ENCODE measurements at regions not wholly inside any gene's neighbourhood (a gene's known extent, or its start where the extent isn't known, plus 50 kb on each side); places are given as distances from the start of the nearest gene placed in this dataset.

- Mint-ChIP-seq H3K27ac (no peak overlapping the region), H3K27me3 (no peaks in the 10 kb centered on the region), H3K4me3 (no peak overlapping the region), H3K36me3 (no peaks in the 10 kb centered on the region), H3K4me1 (no peaks in the 10 kb centered on the region), H3K9me3 (peaks cover 0 to 21% (median 13%) of the 10 kb centered on the region in 8 donors)
- Histone ChIP-seq H3K36me3 (ENCODE audit: insufficient read depth, low read length) (no peaks in the 10 kb centered on the region), H3K9me3 (ENCODE audit: control insufficient read depth in 1 of 2, low read length in 2 of 2) (no peaks in the 10 kb centered on the region), H3K4me3 (ENCODE audit: low read length in 2 of 2) (no peak overlapping the region), H3K27ac (ENCODE audit: low read depth, low read length) (no peak overlapping the region), H3K4me1 (ENCODE audit: insufficient read depth, low read length) (no peaks in the 10 kb centered on the region), H3K27me3 (ENCODE audit: insufficient read depth, low read length) (no peaks in the 10 kb centered on the region)
- CTCF ChIA-PET (ENCODE audit: partially characterized antibody): no interaction called here
- no peak for DNase-seq
- POLR2A ChIA-PET (ENCODE audit: partially characterized antibody): no interaction called here
- intact Hi-C loops (cut with micrococcal nuclease): no loop called here
Observed at GRCh38 chr15:95228856-95229555, 997.6 kb downstream of the MCTP2 start.

DNA sequence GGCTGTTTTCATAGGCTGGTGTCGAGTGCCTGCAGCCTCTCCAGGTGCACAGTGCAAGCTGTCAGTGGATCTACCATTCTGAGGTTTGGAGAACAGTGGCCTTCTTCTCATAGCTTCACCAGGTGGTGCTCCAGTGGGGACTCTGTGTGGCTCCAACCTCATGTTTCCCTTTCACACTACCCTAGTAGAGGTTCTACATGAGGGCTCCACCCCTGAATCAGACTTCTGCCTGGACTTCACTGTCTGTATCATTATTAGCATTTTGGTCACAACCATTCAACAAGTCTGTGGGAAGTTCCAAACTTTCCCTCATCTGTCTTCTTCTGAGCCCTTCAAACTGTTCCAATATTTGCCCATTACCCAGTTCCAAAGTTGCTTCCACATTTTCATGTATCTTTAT, 1003.7 kb downstream of the MCTP2 start:
- H3K4me3 ChIP-seq (ENCODE audit: low read length in 2 of 2): no peak overlapping the region
- no peak overlapping the region for H3K27ac ChIP-seq (ENCODE audit: low read depth, low read length)
- no peak for DNase-seq
- H3K36me3 Mint-ChIP-seq: no peaks in the 10 kb centered on the region
- H3K4me1 ChIP-seq (ENCODE audit: insufficient read depth, low read length): no peaks in the 10 kb centered on the region
- H3K4me1 Mint-ChIP-seq: no peaks in the 10 kb centered on the region
- no peaks in the 10 kb centered on the region for H3K27me3 ChIP-seq (ENCODE audit: insufficient read depth, low read length)
- intact Hi-C loops (cut with micrococcal nuclease): no loop called here
- H3K36me3 ChIP-seq (ENCODE audit: insufficient read depth, low read length): no peaks in the 10 kb centered on the region
- ChIA-PET CTCF (ENCODE audit: partially characterized antibody) (interaction anchor here (0.5 kb wide), 1 partner anchor 22 kb away, joined by 3 read pairs; no protein-coding TSS in a partner anchor), POLR2A (ENCODE audit: partially characterized antibody) (no interaction called here)
- H3K9me3 ChIP-seq (ENCODE audit: control insufficient read depth in 1 of 2, low read length in 2 of 2): no peaks in the 10 kb centered on the region
- no peak overlapping the region for H3K27ac Mint-ChIP-seq
- peaks cover 2 to 32% (median 15%) of the 10 kb centered on the region in 8 donors for H3K9me3 Mint-ChIP-seq
- H3K27me3 Mint-ChIP-seq: no peaks in the 10 kb centered on the region
- no peak overlapping the region for H3K4me3 Mint-ChIP-seq

DNA sequence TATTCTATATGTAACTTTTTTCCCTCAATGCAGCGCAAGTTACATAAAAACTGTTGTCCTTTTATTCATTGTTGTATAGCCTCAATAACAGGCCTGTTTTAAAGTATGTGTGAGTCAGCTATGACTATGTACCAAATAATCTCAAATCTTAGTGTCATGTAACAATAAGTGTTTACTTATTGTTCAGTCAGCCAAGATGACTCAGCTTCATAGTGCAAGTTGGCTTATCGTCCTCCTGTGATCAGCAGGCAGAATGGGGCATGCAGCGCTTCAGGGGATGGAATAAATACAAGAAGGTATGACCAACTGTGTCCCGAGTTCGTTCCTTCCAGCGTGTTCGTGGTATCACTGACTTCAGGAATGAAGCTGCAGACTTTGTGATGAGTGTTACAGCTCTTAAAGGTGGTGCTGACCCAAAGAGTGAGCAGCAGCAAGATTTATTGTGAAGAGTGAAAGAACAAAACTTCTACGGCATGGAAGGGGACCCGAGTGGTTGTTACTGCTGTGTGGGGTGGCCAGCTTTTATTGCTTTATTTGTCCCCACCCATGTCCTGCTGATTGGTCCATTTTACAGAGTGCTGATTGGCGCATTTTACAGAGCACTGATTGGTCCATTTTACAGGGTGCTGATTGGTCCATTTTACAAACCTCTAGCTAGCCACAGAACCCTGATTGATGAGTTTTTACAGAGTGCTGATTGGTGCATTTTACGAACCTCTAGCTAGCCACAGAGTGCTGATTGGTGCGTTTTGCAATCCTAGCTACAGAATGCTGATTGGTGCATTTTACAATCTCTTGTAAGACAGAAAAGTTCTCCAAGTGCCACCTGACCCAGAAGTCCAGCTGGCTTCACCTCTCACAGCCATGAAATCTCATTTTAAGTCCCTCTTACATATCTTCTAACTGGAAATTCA, 1016.0 kb downstream of the MCTP2 start:
- no peak overlapping the region for H3K27ac Mint-ChIP-seq
- H3K4me3 Mint-ChIP-seq: no peak overlapping the region
- H3K27me3 Mint-ChIP-seq: no peaks in the 10 kb centered on the region
- no peaks in the 10 kb centered on the region for H3K36me3 Mint-ChIP-seq
- Histone ChIP-seq H3K4me1 (ENCODE audit: insufficient read depth, low read length) (no peaks in the 10 kb centered on the region), H3K27me3 (ENCODE audit: insufficient read depth, low read length) (no peaks in the 10 kb centered on the region), H3K4me3 (ENCODE audit: low read length in 2 of 2) (no peak overlapping the region), H3K36me3 (ENCODE audit: insufficient read depth, low read length) (no peaks in the 10 kb centered on the region), H3K9me3 (ENCODE audit: control insufficient read depth in 1 of 2, low read length in 2 of 2) (peaks cover 0 to 3% of the 10 kb centered on the region in 2 donors), H3K27ac (ENCODE audit: low read depth, low read length) (no peak overlapping the region)
- no peaks in the 10 kb centered on the region for H3K4me1 Mint-ChIP-seq
- ChIA-PET POLR2A (ENCODE audit: partially characterized antibody) (no interaction called here), CTCF (ENCODE audit: partially characterized antibody) (interaction anchor here (1.9 kb wide), 1 partner anchor 13 kb away, joined by 6 read pairs; no protein-coding TSS in a partner anchor)
- DNase-seq: no peak
- H3K9me3 Mint-ChIP-seq: peaks cover 0 to 6% (median 1%) of the 10 kb centered on the region in 8 donors
- intact Hi-C loops (cut with micrococcal nuclease): no loop called here

- POLR2A ChIA-PET (ENCODE audit: partially characterized antibody): no interaction called here
- no peak overlapping the region for H3K4me3 Mint-ChIP-seq
- no peaks in the 10 kb centered on the region for H3K36me3 Mint-ChIP-seq
- no peaks in the 10 kb centered on the region for H3K27me3 ChIP-seq (ENCODE audit: insufficient read depth, low read length)
- H3K27ac Mint-ChIP-seq: no peak overlapping the region
- no peaks in the 10 kb centered on the region for H3K36me3 ChIP-seq (ENCODE audit: insufficient read depth, low read length)
- no peaks in the 10 kb centered on the region for H3K9me3 ChIP-seq (ENCODE audit: control insufficient read depth in 1 of 2, low read length in 2 of 2)
- intact Hi-C loops (cut with micrococcal nuclease): no loop called here
- H3K4me3 ChIP-seq (ENCODE audit: low read length in 2 of 2): no peak overlapping the region
- H3K4me1 ChIP-seq (ENCODE audit: insufficient read depth, low read length): no peaks in the 10 kb centered on the region
- no peak overlapping the region for H3K27ac ChIP-seq (ENCODE audit: low read depth, low read length)
- CTCF ChIA-PET (ENCODE audit: partially characterized antibody): no interaction called here
- no peaks in the 10 kb centered on the region for H3K27me3 Mint-ChIP-seq
- DNase-seq: no peak
- peaks cover 0 to 5% (median 2%) of the 10 kb centered on the region in 8 donors for H3K9me3 Mint-ChIP-seq
- H3K4me1 Mint-ChIP-seq: no peaks in the 10 kb centered on the region
Observed at GRCh38 chr15:95249524-95249923, 1018.2 kb downstream of the MCTP2 start.

DNA sequence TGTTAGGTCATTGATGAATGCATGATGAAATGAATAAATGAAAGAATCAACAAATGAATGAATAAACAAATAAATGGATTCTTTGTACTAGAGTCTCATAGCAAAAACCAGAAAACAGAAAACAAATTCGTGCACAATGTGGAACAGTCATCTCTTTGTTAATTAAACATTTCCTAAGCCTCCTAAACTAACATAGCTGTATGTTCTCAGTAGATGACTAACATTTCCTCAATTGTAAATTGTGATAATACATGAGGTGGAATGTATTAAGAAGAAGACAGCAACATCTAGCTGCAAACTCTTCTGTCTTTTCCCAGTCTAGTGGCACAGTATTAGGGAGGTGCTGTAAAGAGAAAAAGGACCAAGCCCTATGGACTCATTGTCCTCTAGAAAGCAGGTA, 1021.0 kb downstream of the MCTP2 start:
- peaks cover 0 to 3% (median 0%) of the 10 kb centered on the region in 8 donors for H3K9me3 Mint-ChIP-seq
- Histone ChIP-seq H3K9me3 (ENCODE audit: control insufficient read depth in 1 of 2, low read length in 2 of 2) (no peaks in the 10 kb centered on the region), H3K4me1 (ENCODE audit: insufficient read depth, low read length) (no peaks in the 10 kb centered on the region), H3K27ac (ENCODE audit: low read depth, low read length) (no peak overlapping the region), H3K36me3 (ENCODE audit: insufficient read depth, low read length) (no peaks in the 10 kb centered on the region), H3K27me3 (ENCODE audit: insufficient read depth, low read length) (no peaks in the 10 kb centered on the region), H3K4me3 (ENCODE audit: low read length in 2 of 2) (no peak overlapping the region)
- no peaks in the 10 kb centered on the region for H3K36me3 Mint-ChIP-seq
- ChIA-PET POLR2A (ENCODE audit: partially characterized antibody) (no interaction called here), CTCF (ENCODE audit: partially characterized antibody) (no interaction called here)
- H3K4me1 Mint-ChIP-seq: no peaks in the 10 kb centered on the region
- no peak overlapping the region for H3K4me3 Mint-ChIP-seq
- H3K27ac Mint-ChIP-seq: peak overlapping the region in 1 of 7 donors; percentile 38
- no peak for DNase-seq
- intact Hi-C loops (cut with micrococcal nuclease): no loop called here
- peaks cover 0 to 1% of the 10 kb centered on the region in 2 donors for H3K27me3 Mint-ChIP-seq

DNA sequence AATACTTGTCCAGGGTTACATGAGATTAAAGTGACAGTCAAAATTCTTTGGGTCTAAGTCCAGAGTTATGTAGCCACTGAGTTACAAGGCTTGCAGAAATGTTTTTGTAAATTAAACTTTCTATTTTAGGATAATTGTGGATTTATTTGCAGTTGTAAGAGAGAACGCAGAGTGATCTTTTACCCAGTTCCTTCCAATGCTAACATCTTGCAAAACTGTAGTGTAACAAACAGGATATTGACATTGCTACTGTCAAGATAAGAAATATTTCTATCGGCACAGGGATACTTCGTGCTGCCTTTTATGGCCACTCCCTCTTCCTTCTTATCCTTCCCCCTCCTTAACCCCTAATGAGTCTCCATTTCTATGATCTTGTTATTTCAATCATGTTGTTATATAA, 1022.9 kb downstream of the MCTP2 start:
- intact Hi-C loops (cut with micrococcal nuclease): no loop called here
- Mint-ChIP-seq H3K36me3 (no peaks in the 10 kb centered on the region), H3K27me3 (peaks cover 2% of the 10 kb centered on the region in 2 donors)

GRCh38 chr15:95259513-95259912, 1028.2 kb downstream of the MCTP2 start:
- H3K9me3 ChIP-seq (ENCODE audit: control insufficient read depth in 1 of 2, low read length in 2 of 2): no peaks in the 10 kb centered on the region
- ChIA-PET POLR2A (ENCODE audit: partially characterized antibody) (no interaction called here), CTCF (ENCODE audit: partially characterized antibody) (interaction anchor here (1.0 to 1.6 kb wide), 6 partner anchors 9 to 1087 kb away, joined by 3 to 6 read pairs (median 4); no protein-coding TSS in a partner anchor)
- DNase-seq: peak in 4 of 5 donors; percentile 31 to 45 (median 34)
- Mint-ChIP-seq H3K9me3 (peaks cover 0 to 3% (median 0%) of the 10 kb centered on the region in 8 donors), H3K4me1 (no peaks in the 10 kb centered on the region), H3K27me3 (peaks cover 6 to 8% of the 10 kb centered on the region in 2 donors), H3K27ac (no peak overlapping the region), H3K4me3 (no peak overlapping the region), H3K36me3 (no peaks in the 10 kb centered on the region)
- no peaks in the 10 kb centered on the region for H3K27me3 ChIP-seq (ENCODE audit: insufficient read depth, low read length)
- H3K4me3 ChIP-seq (ENCODE audit: low read length in 2 of 2): no peak overlapping the region
- H3K27ac ChIP-seq (ENCODE audit: low read depth, low read length): no peak overlapping the region
- H3K4me1 ChIP-seq (ENCODE audit: insufficient read depth, low read length): no peaks in the 10 kb centered on the region
- intact Hi-C loops (cut with micrococcal nuclease): no loop called here
- H3K36me3 ChIP-seq (ENCODE audit: insufficient read depth, low read length): no peaks in the 10 kb centered on the region

More for the DNA sequence above, 1022.9 kb downstream of the MCTP2 start:
- no peak for DNase-seq
- H3K4me3 ChIP-seq (ENCODE audit: low read length in 2 of 2): no peak overlapping the region
- POLR2A ChIA-PET (ENCODE audit: partially characterized antibody): no interaction called here
- Mint-ChIP-seq H3K27ac (no peak overlapping the region), H3K4me1 (no peaks in the 10 kb centered on the region), H3K4me3 (no peak overlapping the region), H3K9me3 (peaks cover 0 to 3% (median 0%) of the 10 kb centered on the region in 8 donors)
- no peaks in the 10 kb centered on the region for H3K36me3 ChIP-seq (ENCODE audit: insufficient read depth, low read length)
- no peaks in the 10 kb centered on the region for H3K4me1 ChIP-seq (ENCODE audit: insufficient read depth, low read length)
- H3K9me3 ChIP-seq (ENCODE audit: control insufficient read depth in 1 of 2, low read length in 2 of 2): no peaks in the 10 kb centered on the region
- no peak overlapping the region for H3K27ac ChIP-seq (ENCODE audit: low read depth, low read length)
- no peaks in the 10 kb centered on the region for H3K27me3 ChIP-seq (ENCODE audit: insufficient read depth, low read length)
- CTCF ChIA-PET (ENCODE audit: partially characterized antibody): no interaction called here

All from CD4-positive, alpha-beta memory T cell (primary cell).